Tibial nerve (tissue), 4 donors: ENCODE measurements at regions not wholly inside any gene's neighbourhood (a gene's known extent, or its start where the extent isn't known, plus 50 kb on each side); places are given as distances from the start of the nearest gene placed in this dataset.

ENCODE experiments used
- CTCF ChIP-seq, 5 experiments: fragments of 200-600 bp in 3 of 5; fragments of 450-650 bp in 2 of 5; sonication (generic) in 3 of 5; IDR thresholded peaks; one replicate each; pipeline ENCODE4 v1.5.1; 2016 to 2019; ENCODE audit warnings: antibody characterized with exemption in 5 of 5, mild to moderate bottlenecking in 3 of 5, moderate library complexity in 2 of 5
- EP300 ChIP-seq, 2 donors: sonication (generic); formaldehyde crosslinking; IDR thresholded peaks; one replicate each; pipeline ENCODE4 v1.6.1; 2017; ENCODE audit warnings: antibody characterized with exemption in 2 of 2, mild to moderate bottlenecking in 1 of 2
- POLR2A ChIP-seq, 2 donors: fragments of 450-650 bp; IDR thresholded peaks; one replicate each; pipeline ENCODE4 v1.6.1; 2017; ENCODE audit warnings: antibody characterized with exemption in 2 of 2, mild to moderate bottlenecking in 2 of 2, moderate library complexity in 2 of 2

- TF ChIP-seq CTCF (IDR thresholded peaks at IDR 0.05) (no peak), POLR2A (IDR thresholded peaks at IDR 0.05) (no peak), EP300 (IDR thresholded peaks at IDR 0.05) (no peak)
Observed at GRCh38 chr1:238345837-238346236, 455.1 kb upstream of the ZP4 start.
